SK-N-MC (cell line): ENCODE measurements at regions not wholly inside any gene's neighbourhood (a gene's known extent, or its start where the extent isn't known, plus 50 kb on each side); places are given as distances from the start of the nearest gene placed in this dataset.

ENCODE experiments used
- EZH2 ChIP-seq: fragments of 200-600 bp; sonication (generic); IDR thresholded peaks from one replicate; pipeline ENCODE4 v1.6.1; 2017; ENCODE audit warnings: antibody characterized with exemption
- FOXP2 ChIP-seq: optimal IDR thresholded peaks from 2 replicates; pipeline ENCODE3; 2011; ENCODE audit warnings: mild to moderate bottlenecking, moderate library complexity; ENCODE audit not compliant: insufficient read depth; ENCODE audit errors: extremely low read length, control extremely low read depth
- POLR2AphosphoS5 ChIP-seq: IDR thresholded peaks from 2 replicates; pipeline ENCODE4 v1.6.1; 2012; ENCODE audit warnings: mild to moderate bottlenecking, low read depth, low read length, borderline replicate concordance

DNA sequence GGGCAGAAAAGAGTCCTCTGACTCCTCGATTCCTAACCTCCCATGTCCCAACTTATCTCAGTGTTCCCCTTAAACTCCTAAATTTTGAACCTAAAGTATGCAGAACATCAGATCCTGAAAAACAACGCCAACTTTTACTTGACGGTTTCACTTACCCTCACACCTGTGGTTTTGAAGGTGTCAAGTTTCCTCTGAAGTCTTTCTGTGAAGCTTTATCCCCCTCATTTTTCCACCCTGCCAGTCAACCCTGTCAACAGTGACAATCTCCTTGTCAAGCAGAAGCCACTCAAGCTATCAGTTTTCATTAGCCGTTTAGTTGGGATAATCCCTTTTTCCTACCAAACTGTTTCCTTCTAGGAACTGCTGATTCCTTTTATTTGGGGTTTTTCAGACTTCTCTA is 245.4 kb upstream of the PREP start:
- TF ChIP-seq EZH2: no peak
- TF ChIP-seq POLR2AphosphoS5: no peak
- TF ChIP-seq FOXP2: no peak
